Ammon's horn (tissue), 1 donor: ENCODE measurements at regions not wholly inside any gene's neighbourhood (a gene's known extent, or its start where the extent isn't known, plus 50 kb on each side); places are given as distances from the start of the nearest gene placed in this dataset.
"Not testable (repeated sequence)": the region's sequence is repeated elsewhere in the genome, so short reads cannot be mapped to it uniquely, and the experiment has no call there.

Experiments
- DNase-seq: peaks from one replicate; pipeline ENCODE4 v3.0.0-alpha.2; 2016; ENCODE audit warnings: low spot score

GRCh38 chr12:97616946-97617345 lies 154.3 kb downstream of the RMST start:
- peak; percentile 80 for DNase-seq

- no peak for DNase-seq
Measured at GRCh38 chr12:97628962-97629361, 166.4 kb downstream of the RMST start.

- no peak for DNase-seq
Measured at GRCh38 chr12:97629382-97629781, 166.8 kb downstream of the RMST start.

- DNase-seq: no peak
Measured at GRCh38 chr12:97630356-97630755, 167.8 kb downstream of the RMST start.

- no peak for DNase-seq
Measured at GRCh38 chr12:97630875-97631274, 168.3 kb downstream of the RMST start.

GRCh38 chr12:97637770-97638169 lies 175.2 kb downstream of the RMST start:
- no peak for DNase-seq

- no peak for DNase-seq
Measured at GRCh38 chr12:97638739-97639138, 176.1 kb downstream of the RMST start.

- no peak for DNase-seq
Measured at GRCh38 chr12:97639702-97640101, 177.1 kb downstream of the RMST start.

- no peak for DNase-seq
Measured at GRCh38 chr12:97640826-97641225, 178.2 kb downstream of the RMST start.

- DNase-seq: no peak
Measured at GRCh38 chr12:97642911-97643310, 180.3 kb downstream of the RMST start.

- no peak for DNase-seq
Measured at GRCh38 chr12:97643924-97644323, 181.3 kb downstream of the RMST start.

GRCh38 chr12:97645726-97646125 lies 183.1 kb downstream of the RMST start:
- DNase-seq: no peak

GRCh38 chr12:97647142-97647541 lies 184.5 kb downstream of the RMST start:
- DNase-seq: no peak

- DNase-seq: no peak
Measured at GRCh38 chr12:97650242-97650641, 187.6 kb downstream of the RMST start.

GRCh38 chr12:97656548-97656947 lies 193.9 kb downstream of the RMST start:
- DNase-seq: not testable (repeated sequence)

GRCh38 chr12:97659117-97659880 lies 196.7 kb downstream of the RMST start:
- DNase-seq: no peak

GRCh38 chr12:97666263-97666662 lies 203.7 kb downstream of the RMST start:
- no peak for DNase-seq

- no peak for DNase-seq
Measured at GRCh38 chr12:97672870-97673269, 210.3 kb downstream of the RMST start.

GRCh38 chr12:97680751-97681150 lies 218.1 kb downstream of the RMST start:
- no peak for DNase-seq

- no peak for DNase-seq
Measured at GRCh38 chr12:97681612-97682504, 219.3 kb downstream of the RMST start.

GRCh38 chr12:97685360-97685759 lies 222.8 kb downstream of the RMST start:
- DNase-seq: no peak

- no peak for DNase-seq
Measured at GRCh38 chr12:97701901-97702300, 239.3 kb downstream of the RMST start.

- no peak for DNase-seq
Measured at GRCh38 chr12:97711392-97711791, 248.8 kb downstream of the RMST start.
